HL-60 (cell line): ENCODE measurements at regions not wholly inside any gene's neighbourhood (a gene's known extent, or its start where the extent isn't known, plus 50 kb on each side); places are given as distances from the start of the nearest gene placed in this dataset.
"Not testable (repeated sequence)": the region's sequence is repeated elsewhere in the genome, so short reads cannot be mapped to it uniquely, and the experiment has no call there.

ENCODE experiments used
- DNase-seq, 2 experiments: peaks; one replicate each; pipeline ENCODE4 v3.0.0-alpha.2; 2010 to 2020; ENCODE audit warnings: low read depth in 1 of 2, low spot score in 1 of 2
- H3K27ac ChIP-seq: fragments of 250-450 bp; sonication (Bioruptor Pico); replicated peaks from 2 replicates; pipeline ENCODE4 v1.5.1; 2020; ENCODE audit warnings: mild to moderate bottlenecking, moderate library complexity
- H3K27me3 ChIP-seq: fragments of 250-450 bp; sonication (Bioruptor Pico); 2 replicates; pipeline ENCODE4 v1.5.1; 2021; ENCODE audit warnings: mild to moderate bottlenecking, moderate library complexity; ENCODE audit not compliant: insufficient read depth, poor library complexity, severe bottlenecking
- H3K4me3 ChIP-seq: replicated peaks from 2 replicates; pipeline ENCODE4 v1.5.1; 2011; ENCODE audit warnings: mild to moderate bottlenecking, control low read depth, low read length; ENCODE audit not compliant: insufficient read depth
- CTCF ChIP-seq: IDR thresholded peaks from one replicate; pipeline ENCODE4 v1.5.1; 2011; ENCODE audit warnings: low read length, control low read depth, inconsistent platforms; ENCODE audit not compliant: insufficient read depth
- GABPA ChIP-seq: IDR thresholded peaks from 2 replicates; pipeline ENCODE4 v1.6.1; 2012; ENCODE audit warnings: low read depth
- POLR2AphosphoS5 ChIP-seq: IDR thresholded peaks from 2 replicates; pipeline ENCODE4 v1.6.1; 2012; ENCODE audit warnings: low read depth
- REST ChIP-seq: IDR thresholded peaks from 2 replicates; pipeline ENCODE4 v1.6.1; 2012; ENCODE audit warnings: low read depth; ENCODE audit not compliant: insufficient replicate concordance
- SPI1 ChIP-seq: IDR thresholded peaks from 2 replicates; pipeline ENCODE4 v1.6.1; 2012; ENCODE audit warnings: low read depth, mild to moderate bottlenecking, borderline replicate concordance

GRCh38 chr4:30126351-30126750, 593.8 kb upstream of the PCDH7 start:
- no peak for DNase-seq
- Histone ChIP-seq H3K27me3 (no peaks in the 10 kb centered on the region), H3K4me3 (no peak overlapping the region), H3K27ac (no peak overlapping the region)
- TF ChIP-seq GABPA, result no peak
- TF ChIP-seq CTCF, result no peak
- no peak for TF ChIP-seq SPI1
- no peak for TF ChIP-seq REST
- no peak for TF ChIP-seq POLR2AphosphoS5

- H3K27me3 ChIP-seq, H3K4me3 ChIP-seq, DNase-seq, H3K27ac ChIP-seq: not testable (repeated sequence)
Observed at GRCh38 chr4:30148828-30149227, 571.3 kb upstream of the PCDH7 start.

- DNase-seq, H3K27me3 ChIP-seq, H3K27ac ChIP-seq, H3K4me3 ChIP-seq: not testable (repeated sequence)
Observed at GRCh38 chr4:30149539-30149938, 570.6 kb upstream of the PCDH7 start.

- H3K4me3 ChIP-seq, result no peak overlapping the region
- no peaks in the 10 kb centered on the region for H3K27me3 ChIP-seq
- DNase-seq, result no peak
- no peak for TF ChIP-seq POLR2AphosphoS5
- no peak overlapping the region for H3K27ac ChIP-seq
Observed at GRCh38 chr4:30153427-30153826, 566.7 kb upstream of the PCDH7 start.

GRCh38 chr4:30160140-30160539, 560.0 kb upstream of the PCDH7 start:
- H3K27me3 ChIP-seq, result no peaks in the 10 kb centered on the region
- H3K4me3 ChIP-seq, result no peak overlapping the region
- TF ChIP-seq GABPA, result no peak
- TF ChIP-seq CTCF, result no peak
- H3K27ac ChIP-seq, result no peak overlapping the region
- no peak for DNase-seq

- Histone ChIP-seq H3K27ac (no peak overlapping the region), H3K4me3 (no peak overlapping the region), H3K27me3 (no peaks in the 10 kb centered on the region)
- DNase-seq, result no peak
- TF ChIP-seq POLR2AphosphoS5 (no peak), CTCF (no peak), GABPA (no peak), REST (no peak), SPI1 (no peak)
Observed at GRCh38 chr4:30172416-30172815, 547.8 kb upstream of the PCDH7 start.
